Cardiac muscle cell (in vitro differentiated cells and primary cell): ENCODE measurements at regions not wholly inside any gene's neighbourhood (a gene's known extent, or its start where the extent isn't known, plus 50 kb on each side); places are given as distances from the start of the nearest gene placed in this dataset.

ENCODE experiments used
- DNase-seq, 2 donors: peaks; one replicate each; pipeline versions ENCODE4 v3.0.0 to v3.0.0-alpha.2; 2010 to 2017; ENCODE audit warnings: low read depth in 1 of 2, low spot score in 1 of 2
- H3K27ac ChIP-seq: fragments of 200-600 bp; sonication (generic); 2 replicates; pipeline ENCODE4 v1.5.1; 2016
- H3K27me3 ChIP-seq: fragments of 200-600 bp; sonication (generic); 2 replicates; pipeline ENCODE4 v1.6.0; 2016; ENCODE audit warnings: control low read depth
- H3K36me3 ChIP-seq: fragments of 200-600 bp; sonication (generic); 2 replicates; pipeline ENCODE4 v1.5.1; 2016; ENCODE audit warnings: control low read depth
- H3K4me1 ChIP-seq: fragments of 200-600 bp; sonication (generic); 2 replicates; pipeline ENCODE4 v1.8.1; 2017; ENCODE audit warnings: low read depth, mild to moderate bottlenecking, mixed run types
- H3K4me3 ChIP-seq: fragments of 200-600 bp; sonication (generic); 2 replicates; pipeline ENCODE4 v1.5.1; 2016; ENCODE audit warnings: mild to moderate bottlenecking
- H3K9me3 ChIP-seq: fragments of 200-600 bp; sonication (generic); 2 replicates; pipeline ENCODE4 v1.5.1; 2017; ENCODE audit warnings: low read depth, mild to moderate bottlenecking, control low read depth
- TF ChIP-seq, protein P1 (sequence below): IDR thresholded peaks from 2 replicates; pipeline ENCODE4 v1.5.1; 2012; ENCODE audit warnings: low read depth, mild to moderate bottlenecking, low read length

DNA sequence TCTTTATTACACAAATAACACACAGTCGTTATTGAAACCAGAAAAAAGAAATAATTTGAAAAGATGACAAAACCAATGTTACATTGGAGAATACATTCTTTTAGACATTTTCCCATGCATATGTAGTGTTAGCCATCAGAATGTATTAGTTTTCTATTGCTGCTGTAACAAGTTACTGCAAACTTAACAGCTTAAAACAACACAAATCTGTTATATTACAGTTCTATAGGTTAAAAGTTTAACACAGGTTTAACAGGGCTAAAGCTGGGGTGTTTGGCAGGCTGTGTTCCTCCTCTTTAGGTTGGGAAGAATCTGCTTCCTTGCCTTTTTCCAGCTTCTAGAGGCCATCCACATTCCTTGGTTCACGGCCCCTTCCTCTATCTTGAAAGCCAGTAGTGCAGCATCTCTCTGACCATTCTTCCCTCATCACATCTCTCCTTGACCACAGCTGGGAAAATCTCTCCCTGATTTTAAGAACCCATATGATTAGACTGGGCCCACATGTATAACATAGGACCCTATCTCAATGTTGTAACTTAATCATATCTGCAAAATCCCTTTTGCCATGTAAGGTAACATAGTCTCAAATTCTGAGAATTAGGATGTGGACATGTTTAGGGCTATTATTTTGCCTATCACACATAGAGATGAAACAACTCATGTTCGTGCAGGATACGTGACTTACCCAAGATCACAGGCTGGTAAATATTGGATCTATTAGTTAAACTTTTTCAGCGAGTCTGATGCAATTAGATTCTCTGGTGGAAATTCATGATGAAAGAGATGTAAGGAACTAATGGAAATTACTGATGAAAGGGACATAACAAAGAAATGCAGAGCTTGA is 145.4 kb upstream of the TMEM170B start:
- peaks cover 8% of the 10 kb centered on the region for H3K4me1 ChIP-seq
- no peaks in the 10 kb centered on the region for H3K36me3 ChIP-seq
- no peak overlapping the region for H3K4me3 ChIP-seq
- TF ChIP-seq, protein P1, sequence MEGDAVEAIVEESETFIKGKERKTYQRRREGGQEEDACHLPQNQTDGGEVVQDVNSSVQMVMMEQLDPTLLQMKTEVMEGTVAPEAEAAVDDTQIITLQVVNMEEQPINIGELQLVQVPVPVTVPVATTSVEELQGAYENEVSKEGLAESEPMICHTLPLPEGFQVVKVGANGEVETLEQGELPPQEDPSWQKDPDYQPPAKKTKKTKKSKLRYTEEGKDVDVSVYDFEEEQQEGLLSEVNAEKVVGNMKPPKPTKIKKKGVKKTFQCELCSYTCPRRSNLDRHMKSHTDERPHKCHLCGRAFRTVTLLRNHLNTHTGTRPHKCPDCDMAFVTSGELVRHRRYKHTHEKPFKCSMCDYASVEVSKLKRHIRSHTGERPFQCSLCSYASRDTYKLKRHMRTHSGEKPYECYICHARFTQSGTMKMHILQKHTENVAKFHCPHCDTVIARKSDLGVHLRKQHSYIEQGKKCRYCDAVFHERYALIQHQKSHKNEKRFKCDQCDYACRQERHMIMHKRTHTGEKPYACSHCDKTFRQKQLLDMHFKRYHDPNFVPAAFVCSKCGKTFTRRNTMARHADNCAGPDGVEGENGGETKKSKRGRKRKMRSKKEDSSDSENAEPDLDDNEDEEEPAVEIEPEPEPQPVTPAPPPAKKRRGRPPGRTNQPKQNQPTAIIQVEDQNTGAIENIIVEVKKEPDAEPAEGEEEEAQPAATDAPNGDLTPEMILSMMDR: no peak
- DNase-seq: no peak
- H3K27me3 ChIP-seq: no peaks in the 10 kb centered on the region
- no peaks in the 10 kb centered on the region for H3K9me3 ChIP-seq
- H3K27ac ChIP-seq: peak overlapping the region; percentile 1

DNA sequence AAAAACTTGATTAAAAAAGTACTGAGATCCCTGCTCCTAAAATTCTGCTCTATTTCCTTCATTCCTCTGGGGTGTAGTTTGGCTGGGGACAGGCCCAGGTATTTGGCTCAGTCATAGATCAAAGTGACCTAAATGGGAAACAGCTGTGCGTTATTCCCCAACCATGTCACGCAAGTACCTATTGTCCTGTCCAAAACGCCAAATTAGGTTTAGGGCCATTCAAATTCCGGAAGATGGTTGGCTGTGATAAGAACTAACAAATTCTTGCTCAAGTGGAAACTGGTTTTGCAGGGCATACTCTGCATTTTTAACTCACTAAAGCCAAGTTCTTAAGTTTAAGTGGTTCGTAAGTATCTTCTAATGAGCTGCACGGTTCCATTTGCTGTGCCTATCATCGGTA is 147.6 kb upstream of the TMEM170B start:
- TF ChIP-seq, protein P1: no peak
- DNase-seq: peak in 1 of 2 donors; percentile 58

DNA sequence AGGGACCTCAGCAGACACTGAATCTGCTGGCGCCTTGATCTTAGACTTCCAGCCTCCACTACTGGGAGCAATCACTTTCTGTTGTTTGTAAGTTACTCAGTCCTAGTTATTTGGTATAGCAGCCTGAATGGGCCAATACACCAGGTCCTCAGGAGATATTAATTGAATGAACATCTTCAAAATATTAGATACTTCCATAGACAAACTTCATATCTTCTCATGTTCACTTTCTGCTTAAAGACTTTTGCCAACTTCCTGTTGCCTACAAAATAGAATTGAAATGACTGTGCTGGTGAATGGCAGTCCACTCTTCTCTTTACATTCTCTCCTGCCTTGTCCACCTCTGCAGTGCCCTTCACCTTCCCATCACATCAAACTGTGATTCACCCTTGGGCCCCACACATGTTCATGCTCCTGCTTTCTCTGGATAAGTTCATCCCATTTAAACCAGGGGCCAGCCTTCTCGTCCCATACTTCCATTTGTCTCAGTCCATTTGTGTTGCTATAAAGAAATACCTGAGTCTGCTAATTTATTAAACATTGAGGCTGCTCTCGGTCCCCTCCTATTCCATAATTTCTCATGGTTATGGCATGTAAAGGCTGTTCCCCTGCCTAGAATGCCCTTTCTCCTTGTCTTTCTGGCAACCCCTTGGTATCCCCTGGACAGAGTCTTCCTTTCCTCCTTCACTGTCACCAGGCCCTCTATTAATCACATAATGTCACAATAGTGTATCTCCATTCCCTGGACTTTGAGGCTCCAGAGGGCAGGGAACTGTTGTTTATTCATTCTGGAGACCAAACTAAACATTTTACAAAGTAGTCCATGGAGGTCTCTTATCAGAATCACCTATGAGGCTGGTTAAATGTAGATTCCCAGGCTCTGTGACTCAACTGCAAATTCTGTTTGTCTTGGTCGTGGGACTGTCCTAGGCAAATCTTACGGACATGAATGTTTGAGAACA is 148.3 kb upstream of the TMEM170B start:
- Histone ChIP-seq H3K36me3 (no peaks in the 10 kb centered on the region), H3K4me3 (no peak overlapping the region), H3K27me3 (peaks cover 6% of the 10 kb centered on the region), H3K27ac (no peak overlapping the region), H3K4me1 (peaks cover 8% of the 10 kb centered on the region), H3K9me3 (no peaks in the 10 kb centered on the region)
- TF ChIP-seq, protein P1: no peak
- DNase-seq: no peak

More for the DNA sequence above, 147.6 kb upstream of the TMEM170B start:
- Histone ChIP-seq H3K36me3 (no peaks in the 10 kb centered on the region), H3K4me1 (peaks cover 8% of the 10 kb centered on the region), H3K4me3 (no peak overlapping the region), H3K9me3 (no peaks in the 10 kb centered on the region), H3K27me3 (peaks cover 6% of the 10 kb centered on the region), H3K27ac (no peak overlapping the region)

DNA sequence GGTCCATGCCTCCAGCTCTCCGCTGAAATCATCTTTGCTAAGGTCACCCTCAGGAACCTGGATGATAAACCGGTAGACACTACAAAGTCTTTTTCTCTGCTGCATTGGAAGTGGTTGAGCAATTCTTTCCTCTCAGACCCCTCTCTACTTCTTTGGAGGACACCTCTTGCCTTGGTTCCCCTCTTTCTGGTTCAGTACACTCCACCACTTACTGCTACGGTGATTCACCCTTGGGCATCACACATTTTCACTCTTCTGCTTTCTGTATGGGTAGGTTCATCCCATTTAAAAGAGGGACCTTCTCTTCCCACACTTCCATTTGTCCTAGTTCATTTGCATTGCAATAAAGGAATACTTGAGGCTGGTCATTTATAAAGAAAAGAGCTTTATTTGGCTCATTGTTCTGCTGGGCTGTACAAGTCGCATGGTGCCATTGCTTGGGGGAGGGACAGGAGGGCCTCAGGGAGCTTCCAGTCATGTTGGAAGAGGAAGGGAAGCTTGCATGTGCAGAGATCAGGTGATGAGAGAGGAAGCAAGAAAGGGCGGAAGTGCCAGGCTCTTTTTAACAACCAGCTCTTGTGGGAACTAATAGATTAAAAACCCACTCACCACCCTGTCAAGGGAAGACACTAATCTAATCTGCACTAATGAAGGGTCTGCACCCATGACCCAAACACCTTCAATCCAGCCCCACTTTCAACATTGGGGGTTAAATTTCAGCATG is 149.7 kb upstream of the TMEM170B start:
- no peak overlapping the region for H3K4me3 ChIP-seq
- H3K4me1 ChIP-seq: peaks cover 5% of the 10 kb centered on the region

More for the DNA sequence above, 149.7 kb upstream of the TMEM170B start:
- H3K27me3 ChIP-seq: peaks cover 6% of the 10 kb centered on the region
- TF ChIP-seq, protein P1: no peak
- H3K36me3 ChIP-seq: no peaks in the 10 kb centered on the region
- no peak for DNase-seq
- H3K9me3 ChIP-seq: no peaks in the 10 kb centered on the region
- H3K27ac ChIP-seq: no peak overlapping the region
